OCI-LY1 (cell line): ENCODE measurements at regions not wholly inside any gene's neighbourhood (a gene's known extent, or its start where the extent isn't known, plus 50 kb on each side); places are given as distances from the start of the nearest gene placed in this dataset.

Source experiments
- H2AFZ ChIP-seq: fragments of 200-600 bp; sonication (generic), shearing (Covaris generic); 2 replicates; pipeline ENCODE4 v1.6.0; 2014; ENCODE audit warnings: antibody characterized with exemption, mild to moderate bottlenecking, low read length
- H3F3A ChIP-seq: fragments of 200-600 bp; sonication (generic), shearing (Covaris generic); 2 replicates; pipeline ENCODE4 v1.6.0; 2014; ENCODE audit warnings: mild to moderate bottlenecking, antibody characterized with exemption, low read length, moderate library complexity; ENCODE audit not compliant: insufficient read depth
- H3K27ac ChIP-seq: fragments of 200-600 bp; sonication (generic); 2 replicates; pipeline ENCODE4 v1.5.1; 2014; ENCODE audit warnings: low read length, mixed run types, mild to moderate bottlenecking, low read depth; ENCODE audit not compliant: poor library complexity, severe bottlenecking
- H3K27me3 ChIP-seq: fragments of 200-600 bp; sonication (generic); 2 replicates; pipeline ENCODE4 v1.6.0; 2014; ENCODE audit warnings: antibody characterized with exemption, mild to moderate bottlenecking, low read length, moderate library complexity; ENCODE audit not compliant: insufficient read depth
- H3K36me3 ChIP-seq: fragments of 200-600 bp; sonication (generic); 2 replicates; pipeline ENCODE4 v1.6.1; 2014; ENCODE audit warnings: mild to moderate bottlenecking, antibody characterized with exemption, low read length, moderate library complexity, mixed read lengths; ENCODE audit not compliant: insufficient read depth
- H3K4me1 ChIP-seq: fragments of 200-600 bp; sonication (generic); 2 replicates; pipeline ENCODE4 v1.5.1; 2014; ENCODE audit warnings: mild to moderate bottlenecking, low read length, moderate library complexity; ENCODE audit not compliant: insufficient read depth, severe bottlenecking
- H3K4me2 ChIP-seq: fragments of 200-600 bp; sonication (generic), shearing (Covaris generic); 2 replicates; pipeline ENCODE4 v1.6.1; 2014; ENCODE audit warnings: low read length
- H3K4me3 ChIP-seq: fragments of 200-600 bp; sonication (generic); 2 replicates; pipeline ENCODE4 v1.5.1; 2014; ENCODE audit warnings: low read length, low read depth, mild to moderate bottlenecking, mixed read lengths; ENCODE audit not compliant: poor library complexity, severe bottlenecking
- H3K79me2 ChIP-seq: fragments of 200-600 bp; shearing (Covaris generic); 2 replicates; pipeline ENCODE4 v1.6.1; 2016; ENCODE audit warnings: mixed run types, low read length, mixed read lengths; ENCODE audit not compliant: insufficient read depth
- H3K9ac ChIP-seq: fragments of 200-600 bp; sonication (generic), shearing (Covaris generic); 2 replicates; pipeline ENCODE4 v1.6.1; 2014; ENCODE audit warnings: mild to moderate bottlenecking, low read length, mixed read lengths
- H3K9me2 ChIP-seq: fragments of 200-600 bp; sonication (generic), shearing (Covaris generic); 2 replicates; pipeline ENCODE4 v1.6.1; 2014; ENCODE audit warnings: low read depth, mild to moderate bottlenecking, low read length, mixed read lengths
- H3K9me3 ChIP-seq: fragments of 200-600 bp; shearing (Covaris generic); 2 replicates; pipeline ENCODE4 v1.6.1; 2014; ENCODE audit warnings: low read length, mixed read lengths
- H4K20me1 ChIP-seq: fragments of 200-600 bp; sonication (generic), shearing (Covaris generic); 2 replicates; pipeline ENCODE4 v1.6.0; 2016; ENCODE audit warnings: mild to moderate bottlenecking, low read length; ENCODE audit not compliant: insufficient read depth
- EZH2 ChIP-seq: fragments of 200-600 bp; sonication (generic), shearing (Covaris generic); IDR thresholded peaks from 2 replicates; pipeline ENCODE4 v1.8.0; 2017; ENCODE audit warnings: borderline replicate concordance, mixed run types, mild to moderate bottlenecking, antibody characterized with exemption, low read length, moderate library complexity, mixed read lengths
- TF ChIP-seq, protein P1 (sequence below): fragments of 200-600 bp; sonication (generic), shearing (Covaris generic); IDR thresholded peaks from 2 replicates; pipeline ENCODE4 v1.5.1; 2017; ENCODE audit warnings: mild to moderate bottlenecking, antibody characterized with exemption, low read length, moderate library complexity, mixed read lengths

DNA sequence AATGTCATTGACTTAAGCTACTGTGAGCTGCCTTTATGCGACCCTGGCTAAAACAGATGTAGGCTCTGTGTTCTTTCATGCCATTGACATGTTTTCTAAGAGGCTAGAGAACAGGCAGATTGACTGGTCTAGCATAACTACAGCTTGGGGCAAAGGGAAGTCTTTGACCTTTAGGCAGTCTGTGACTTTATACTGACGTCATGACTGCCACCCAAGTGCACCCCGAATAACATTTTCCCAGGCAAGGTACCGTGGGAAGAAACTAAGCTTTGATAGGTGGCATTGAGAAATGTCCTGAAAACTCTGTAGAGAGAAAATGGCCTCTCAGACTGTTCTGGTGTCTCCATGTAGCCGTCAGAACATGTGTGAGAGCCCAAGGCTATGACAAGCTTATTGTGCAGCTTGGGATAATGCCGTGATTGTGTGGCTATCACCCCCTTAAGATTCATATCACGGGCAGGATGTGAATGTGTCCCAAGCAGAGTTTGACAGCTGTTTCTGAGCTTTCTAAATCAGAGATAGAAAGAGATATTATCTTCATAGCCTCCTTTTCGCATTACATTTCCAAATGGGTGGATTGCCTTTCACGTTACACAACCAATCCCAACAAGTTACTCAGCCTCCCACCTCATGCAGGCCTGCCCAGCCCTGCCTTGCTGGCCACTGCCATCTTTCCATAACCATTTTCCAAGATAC is 672.2 kb upstream of the ACVR2A start:
- Histone ChIP-seq H3K27me3 (no peaks in the 10 kb centered on the region), H3K9me2 (no peaks in the 10 kb centered on the region), H3K36me3 (no peaks in the 10 kb centered on the region), H3K9me3 (no peaks in the 10 kb centered on the region), H3K9ac (no peak overlapping the region), H3F3A (no peaks in the 10 kb centered on the region), H3K4me1 (no peaks in the 10 kb centered on the region), H3K79me2 (no peaks in the 10 kb centered on the region), H3K27ac (no peak overlapping the region), H3K4me2 (no peak overlapping the region), H2AFZ (no peak overlapping the region), H3K4me3 (no peak overlapping the region), H4K20me1 (no peaks in the 10 kb centered on the region)
- TF ChIP-seq, protein P1, sequence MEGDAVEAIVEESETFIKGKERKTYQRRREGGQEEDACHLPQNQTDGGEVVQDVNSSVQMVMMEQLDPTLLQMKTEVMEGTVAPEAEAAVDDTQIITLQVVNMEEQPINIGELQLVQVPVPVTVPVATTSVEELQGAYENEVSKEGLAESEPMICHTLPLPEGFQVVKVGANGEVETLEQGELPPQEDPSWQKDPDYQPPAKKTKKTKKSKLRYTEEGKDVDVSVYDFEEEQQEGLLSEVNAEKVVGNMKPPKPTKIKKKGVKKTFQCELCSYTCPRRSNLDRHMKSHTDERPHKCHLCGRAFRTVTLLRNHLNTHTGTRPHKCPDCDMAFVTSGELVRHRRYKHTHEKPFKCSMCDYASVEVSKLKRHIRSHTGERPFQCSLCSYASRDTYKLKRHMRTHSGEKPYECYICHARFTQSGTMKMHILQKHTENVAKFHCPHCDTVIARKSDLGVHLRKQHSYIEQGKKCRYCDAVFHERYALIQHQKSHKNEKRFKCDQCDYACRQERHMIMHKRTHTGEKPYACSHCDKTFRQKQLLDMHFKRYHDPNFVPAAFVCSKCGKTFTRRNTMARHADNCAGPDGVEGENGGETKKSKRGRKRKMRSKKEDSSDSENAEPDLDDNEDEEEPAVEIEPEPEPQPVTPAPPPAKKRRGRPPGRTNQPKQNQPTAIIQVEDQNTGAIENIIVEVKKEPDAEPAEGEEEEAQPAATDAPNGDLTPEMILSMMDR = no peak
- TF ChIP-seq EZH2 = no peak

DNA sequence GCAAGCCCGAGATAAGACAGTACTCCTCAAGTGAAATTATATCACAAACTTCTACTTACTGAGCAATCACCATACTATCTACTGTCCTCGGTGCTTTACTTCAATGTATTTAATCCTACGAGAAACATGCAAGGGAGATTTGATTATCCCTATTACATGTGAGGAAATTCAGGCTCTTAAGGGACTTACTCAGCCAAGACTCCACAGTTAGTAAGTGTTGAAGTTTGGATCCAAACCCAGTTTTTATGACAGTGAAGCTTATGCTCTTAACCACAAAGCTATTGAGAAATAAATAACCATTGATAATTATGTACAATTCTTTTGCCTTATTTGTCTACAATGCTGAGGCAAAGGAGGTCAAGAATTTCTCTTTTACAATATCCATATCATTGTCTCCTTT is 672.9 kb upstream of the ACVR2A start:
- H3K4me2 ChIP-seq = no peak overlapping the region
- no peak overlapping the region for H3K4me3 ChIP-seq
- no peak overlapping the region for H3K9ac ChIP-seq
- no peaks in the 10 kb centered on the region for H3K9me2 ChIP-seq
- no peaks in the 10 kb centered on the region for H3K36me3 ChIP-seq
- no peaks in the 10 kb centered on the region for H3K27me3 ChIP-seq
- no peak overlapping the region for H3K27ac ChIP-seq
- no peak overlapping the region for H2AFZ ChIP-seq
- H4K20me1 ChIP-seq = no peaks in the 10 kb centered on the region
- no peaks in the 10 kb centered on the region for H3K79me2 ChIP-seq
- no peaks in the 10 kb centered on the region for H3K4me1 ChIP-seq
- no peaks in the 10 kb centered on the region for H3F3A ChIP-seq
- TF ChIP-seq EZH2 = no peak
- TF ChIP-seq, protein P1 = no peak
- no peaks in the 10 kb centered on the region for H3K9me3 ChIP-seq

DNA sequence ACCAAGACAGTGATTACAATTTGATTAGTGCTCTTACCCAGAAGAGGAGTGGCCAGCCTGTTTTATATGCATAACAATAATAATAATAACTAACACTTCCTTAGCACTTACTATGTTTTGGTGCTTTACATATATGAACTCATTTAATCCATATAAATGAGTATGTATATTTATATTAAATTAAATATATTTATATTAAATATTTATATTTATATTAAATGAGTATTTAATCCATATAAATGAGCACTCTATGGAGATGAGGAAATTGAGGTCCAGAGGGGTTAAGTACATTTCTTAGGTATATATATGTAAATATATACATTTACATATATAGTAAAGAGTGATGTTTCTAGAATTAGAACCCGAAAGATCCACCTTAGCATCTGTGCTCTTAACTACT is 673.9 kb upstream of the ACVR2A start:
- TF ChIP-seq, protein P1 = no peak
- TF ChIP-seq EZH2 = no peak
- no peak overlapping the region for H3K4me2 ChIP-seq
- H3K79me2 ChIP-seq = no peaks in the 10 kb centered on the region
- H3K4me3 ChIP-seq = no peak overlapping the region
- no peaks in the 10 kb centered on the region for H3K36me3 ChIP-seq
- no peaks in the 10 kb centered on the region for H3F3A ChIP-seq
- H3K27me3 ChIP-seq = no peaks in the 10 kb centered on the region
- no peaks in the 10 kb centered on the region for H3K9me3 ChIP-seq
- no peaks in the 10 kb centered on the region for H4K20me1 ChIP-seq
- no peaks in the 10 kb centered on the region for H3K9me2 ChIP-seq
- H3K4me1 ChIP-seq = no peaks in the 10 kb centered on the region
- H3K27ac ChIP-seq = no peak overlapping the region
- H3K9ac ChIP-seq = no peak overlapping the region
- H2AFZ ChIP-seq = no peak overlapping the region
